GM21786 (cell line): ENCODE measurements at regions not wholly inside any gene's neighbourhood (a gene's known extent, or its start where the extent isn't known, plus 50 kb on each side); places are given as distances from the start of the nearest gene placed in this dataset.
"Not testable (repeated sequence)": the region's sequence is repeated elsewhere in the genome, so short reads cannot be mapped to it uniquely, and the experiment has no call there.

ENCODE experiments used
- ATAC-seq: cut with Tn5 transposase; IDR thresholded peaks from one replicate; pipeline ENCODE4 v1.9.1; 2021; ENCODE audit not compliant: unreplicated experiment

DNA sequence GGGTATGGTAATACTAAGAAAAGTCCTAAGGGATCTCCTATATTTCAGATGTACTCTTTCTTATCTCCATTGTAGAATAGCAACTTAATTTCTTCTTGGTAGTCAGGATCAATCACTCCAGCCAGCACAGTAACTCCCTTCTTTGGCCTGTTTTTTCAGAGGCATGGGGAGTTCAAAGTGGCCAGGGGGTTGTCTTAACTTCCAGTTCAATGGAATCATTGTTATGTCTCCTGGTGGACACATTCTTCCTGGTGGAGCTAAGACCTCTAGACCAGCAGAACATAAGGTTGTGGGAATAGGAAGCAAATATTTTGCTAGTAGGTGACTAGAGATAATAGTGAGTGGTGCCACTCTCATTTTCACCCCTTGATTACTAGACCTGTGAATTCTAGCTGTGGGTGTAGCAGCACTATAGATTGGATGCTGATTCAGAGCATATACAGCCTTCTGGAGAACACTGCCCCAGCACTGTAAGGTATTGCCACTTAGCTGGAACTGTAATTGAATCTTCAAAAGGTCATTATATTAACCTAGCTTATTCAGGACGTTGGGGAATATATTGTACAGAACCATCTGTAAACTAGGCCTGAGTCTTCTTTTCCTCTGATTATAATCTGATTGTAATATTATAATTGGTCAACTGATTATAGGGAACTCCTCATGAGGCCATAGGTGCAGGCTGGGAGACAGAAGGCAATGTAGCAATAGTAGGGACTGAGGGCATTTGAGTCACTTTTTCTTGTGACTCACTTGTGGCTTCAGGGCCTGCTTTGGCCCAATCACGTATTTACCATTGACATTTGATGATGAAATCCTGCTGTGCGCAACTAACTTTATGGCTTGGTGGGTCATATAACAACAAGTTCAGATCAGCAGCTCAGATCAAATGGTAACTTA is 60.2 kb upstream of the ATP2B1 start:
- ATAC-seq: no peak

DNA sequence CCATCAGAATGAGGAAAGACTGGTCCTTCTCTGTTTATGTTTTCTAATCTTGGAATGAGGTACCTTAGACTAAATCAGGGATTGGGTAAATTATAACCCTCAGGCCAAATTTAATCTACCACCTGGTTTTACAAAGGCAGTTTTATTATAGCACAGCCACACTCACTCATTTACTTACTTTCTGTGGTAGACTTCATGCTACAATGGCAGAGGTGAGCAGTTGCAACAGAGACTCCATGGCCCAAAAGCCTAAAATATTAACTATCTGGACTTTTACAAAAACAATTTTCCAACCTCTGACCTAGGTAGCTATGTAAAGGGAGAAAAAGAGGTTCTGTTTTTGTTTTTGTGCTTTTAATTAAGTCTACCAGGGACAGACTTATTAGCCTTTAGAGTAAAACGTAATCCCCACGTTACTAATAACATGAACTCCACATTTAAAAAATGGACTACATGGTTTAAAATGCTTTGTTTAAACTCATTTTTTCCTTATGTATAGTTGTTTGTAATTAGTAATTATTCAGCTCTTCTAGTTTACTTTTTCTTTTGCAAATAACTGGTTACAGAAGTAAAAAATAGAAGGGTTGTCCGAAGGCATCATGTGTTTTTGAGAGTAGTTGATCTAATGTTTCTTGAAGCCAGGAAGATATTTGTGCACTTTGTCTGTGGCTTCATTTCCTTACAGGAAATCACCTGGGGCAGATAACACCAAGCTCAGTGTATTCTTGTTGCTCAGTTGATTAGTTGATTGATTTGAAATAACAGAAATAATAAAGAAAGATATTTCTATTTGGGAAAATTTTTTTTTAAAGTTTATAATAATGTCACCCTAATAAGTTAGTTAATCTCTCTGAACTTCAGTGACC is 57.6 kb upstream of the ATP2B1 start:
- ATAC-seq: peak; percentile 79

DNA sequence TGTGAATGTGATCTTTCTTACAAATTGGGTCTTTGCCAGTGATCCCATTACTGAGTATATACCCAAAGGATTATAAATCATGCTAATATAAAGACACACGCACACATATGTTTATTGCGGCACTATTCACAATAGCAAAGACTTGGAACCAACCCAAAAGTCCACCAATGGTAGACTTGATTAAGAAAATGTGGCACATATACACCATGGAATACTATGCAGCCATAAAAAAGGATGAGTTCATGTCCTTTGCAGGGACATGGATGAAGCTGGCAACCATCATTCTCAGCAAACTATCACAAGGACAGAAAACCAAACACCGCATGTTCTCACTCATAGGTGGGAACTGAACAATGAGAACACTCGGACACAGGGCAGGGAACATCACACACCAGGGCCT is 55.5 kb upstream of the ATP2B1 start:
- ATAC-seq: not testable (repeated sequence)

DNA sequence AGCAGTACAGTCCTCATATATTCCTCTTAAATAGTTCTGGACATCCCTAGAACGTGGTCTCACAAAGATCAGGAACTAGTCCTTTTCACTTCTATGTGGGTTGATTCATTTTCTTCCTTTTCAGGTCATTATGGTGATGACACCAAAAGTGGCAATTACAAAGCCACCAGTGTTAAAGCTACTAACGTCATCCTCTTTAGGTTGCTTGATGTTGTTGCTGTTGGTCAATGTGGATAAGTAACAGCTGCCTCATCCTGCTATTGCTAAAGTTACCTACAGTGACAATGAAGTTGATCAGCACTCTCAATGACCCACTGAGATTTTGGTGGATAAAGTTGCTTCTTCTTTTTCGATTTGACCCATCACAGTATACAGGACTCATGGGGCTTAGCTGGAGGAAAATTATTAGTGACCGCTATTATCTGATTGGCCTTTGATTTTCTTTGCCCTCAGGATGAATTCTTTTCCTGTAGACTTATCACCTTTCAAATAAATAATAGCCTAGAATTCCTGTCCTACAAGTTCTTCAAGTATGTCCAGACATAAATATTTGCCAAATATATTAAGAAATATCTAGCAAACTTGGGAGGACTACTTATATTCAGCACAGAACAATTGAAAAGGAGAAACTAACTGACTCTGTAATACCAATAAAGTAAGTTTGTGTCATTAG is 54.0 kb upstream of the ATP2B1 start:
- peak; percentile 37 for ATAC-seq

DNA sequence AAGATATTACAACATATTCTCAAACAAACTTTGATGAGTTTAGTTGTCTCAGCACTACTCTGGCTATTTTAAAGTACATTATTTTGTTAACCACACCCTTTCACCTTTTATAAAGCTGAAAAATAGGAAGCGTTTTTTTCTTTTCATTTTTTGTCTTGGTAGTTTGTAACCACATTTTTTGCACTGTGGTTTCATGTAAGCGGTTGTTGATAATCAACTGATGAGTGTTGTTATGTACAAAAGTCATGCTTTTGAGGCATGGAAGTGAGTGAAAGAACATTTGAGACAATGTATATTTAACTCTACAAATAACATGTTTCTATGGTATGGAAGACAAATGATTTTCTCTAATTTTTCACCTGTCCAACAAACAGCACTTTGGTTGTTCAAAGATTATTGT is 52.1 kb upstream of the ATP2B1 start:
- no peak for ATAC-seq
